HG02571 (cell line): ENCODE measurements at regions not wholly inside any gene's neighbourhood (a gene's known extent, or its start where the extent isn't known, plus 50 kb on each side); places are given as distances from the start of the nearest gene placed in this dataset.

Experiments used
- ATAC-seq: cut with Tn5 transposase; IDR thresholded peaks from one replicate; pipeline ENCODE4 v1.9.1; 2021; ENCODE audit warnings: mild to moderate bottlenecking, moderate library complexity; ENCODE audit not compliant: unreplicated experiment

DNA sequence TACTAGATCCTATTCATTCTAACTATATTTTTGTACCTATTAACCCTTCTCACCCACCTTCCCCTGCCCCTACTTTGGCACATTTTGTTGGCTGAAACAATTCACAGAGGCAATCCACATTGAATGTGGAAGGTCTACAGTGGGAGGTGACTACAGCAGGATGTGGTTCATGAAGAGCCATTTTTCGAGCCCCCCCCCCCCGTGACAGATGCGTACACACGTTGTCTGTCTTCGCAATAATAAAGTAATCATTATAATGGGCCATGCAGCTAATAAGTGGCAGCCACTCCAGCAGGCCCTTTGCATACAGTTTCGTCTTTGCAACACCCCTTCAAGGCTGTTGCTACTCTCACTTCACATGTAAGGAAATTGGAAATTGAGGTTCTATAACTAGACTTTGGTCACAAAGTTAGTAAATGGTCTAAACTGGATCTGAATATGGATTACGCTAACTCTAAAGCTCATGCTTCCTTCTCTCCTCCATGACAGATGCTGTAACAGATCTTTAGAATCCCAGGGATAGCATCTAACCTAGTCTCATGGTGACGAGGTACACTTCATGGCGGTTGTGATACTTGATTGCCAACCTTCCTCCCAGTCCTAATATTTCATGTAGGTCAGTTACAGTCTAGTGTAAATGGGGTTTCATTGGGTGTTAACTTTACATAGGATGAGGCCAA, 176.8 kb downstream of the MYCN start:
- no peak for ATAC-seq

DNA sequence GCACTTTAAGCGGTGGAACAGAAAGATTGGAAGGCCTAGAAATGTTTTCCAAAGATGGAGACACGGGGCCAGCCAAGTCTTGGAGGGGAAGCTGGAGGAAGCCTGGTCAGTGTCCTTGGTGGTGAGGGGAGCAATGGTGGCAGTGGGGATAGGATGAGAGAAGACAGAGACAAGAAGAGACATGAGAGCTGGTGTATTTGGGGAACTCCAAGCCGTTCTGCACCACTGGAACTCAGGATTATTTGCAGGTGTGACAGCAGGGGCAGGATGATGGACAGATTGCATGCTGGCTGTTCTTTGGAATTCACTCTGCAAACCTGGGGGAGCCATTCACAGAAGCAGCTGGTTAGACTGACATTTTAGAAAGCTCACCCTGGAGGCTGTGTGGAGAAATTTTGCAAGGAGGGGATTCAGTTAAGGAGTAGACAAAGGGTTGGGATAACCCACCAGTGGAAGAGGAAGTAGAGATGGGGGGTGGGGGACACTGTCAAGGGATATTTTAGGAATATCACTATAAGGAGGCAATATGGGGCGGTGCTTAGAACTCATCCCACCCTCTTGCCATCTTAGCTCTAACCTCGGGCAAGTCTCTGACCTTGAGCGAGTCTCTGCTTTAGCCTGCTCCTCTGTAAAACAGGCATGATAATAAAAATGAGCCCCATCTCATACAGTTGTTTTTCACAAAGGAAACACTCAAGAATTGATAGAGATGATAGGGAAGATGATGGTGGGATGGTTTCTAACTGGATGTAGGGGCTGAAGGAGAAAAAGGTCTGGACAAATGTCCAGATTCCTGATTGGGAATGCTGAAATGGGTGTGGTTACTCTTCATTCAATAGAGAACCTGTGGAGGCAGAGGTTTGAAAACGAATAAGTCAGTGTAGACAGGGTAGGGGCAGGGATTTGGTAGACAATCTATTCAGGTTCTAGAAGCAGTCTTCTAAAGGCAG, 175.8 kb downstream of the MYCN start:
- ATAC-seq: no peak

DNA sequence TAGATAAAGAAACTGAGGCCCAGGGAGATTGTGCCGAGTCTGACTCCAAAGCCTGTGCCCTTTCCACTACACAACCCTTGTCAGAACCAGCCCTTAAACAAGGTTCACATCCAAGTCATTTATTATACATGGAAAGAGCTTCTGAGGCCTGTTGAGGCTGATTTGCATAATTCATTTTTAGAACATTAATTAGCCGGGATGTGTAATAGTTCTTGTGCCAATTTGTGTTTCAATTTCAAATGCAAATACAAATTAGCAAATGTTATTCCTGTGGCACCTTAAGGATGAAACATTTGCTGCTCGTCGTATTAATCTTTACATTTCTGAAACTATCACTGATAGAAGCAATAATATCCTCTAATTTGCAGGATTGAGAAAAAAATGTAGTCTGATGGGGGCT, 174.9 kb downstream of the MYCN start:
- ATAC-seq: no peak

DNA sequence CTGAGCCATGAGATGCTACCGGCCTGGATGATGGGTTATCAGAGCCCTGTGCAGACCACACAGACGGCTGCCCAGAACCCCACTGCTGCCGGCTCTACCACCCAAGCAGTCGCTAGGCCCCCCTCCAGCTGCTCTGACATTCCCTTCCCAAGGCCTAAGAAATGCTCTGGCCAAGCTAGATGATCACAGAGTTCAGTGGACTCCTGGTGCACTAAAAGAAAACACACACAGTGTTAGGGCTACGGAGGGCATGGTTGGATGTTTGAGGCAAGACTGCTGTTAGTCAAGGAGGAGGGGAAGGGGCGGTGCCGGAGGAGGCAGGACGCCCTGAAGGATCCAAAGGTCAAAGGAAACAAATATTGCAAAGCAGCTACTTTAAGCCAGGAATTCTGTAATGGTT, 174.5 kb downstream of the MYCN start:
- no peak for ATAC-seq

DNA sequence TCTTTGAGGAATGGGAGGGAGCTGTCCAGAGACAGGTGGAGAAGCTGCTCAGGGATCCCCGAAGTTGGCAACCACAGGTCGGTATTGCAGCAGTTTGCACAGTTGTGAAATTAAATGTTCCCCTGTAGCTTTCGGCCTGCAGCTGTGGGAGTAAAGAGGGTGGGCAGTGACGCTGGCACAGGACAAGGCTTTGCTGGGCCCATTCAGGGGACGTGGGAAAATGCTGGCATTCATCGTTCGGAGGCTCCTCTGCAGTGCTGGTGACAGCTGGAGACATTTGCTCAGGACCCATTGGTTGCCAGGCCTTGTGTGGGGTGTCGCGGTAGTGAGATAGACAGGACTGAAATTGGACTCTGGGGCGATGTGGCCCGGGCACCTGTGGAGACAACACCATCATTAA, 173.7 kb downstream of the MYCN start:
- no peak for ATAC-seq

DNA sequence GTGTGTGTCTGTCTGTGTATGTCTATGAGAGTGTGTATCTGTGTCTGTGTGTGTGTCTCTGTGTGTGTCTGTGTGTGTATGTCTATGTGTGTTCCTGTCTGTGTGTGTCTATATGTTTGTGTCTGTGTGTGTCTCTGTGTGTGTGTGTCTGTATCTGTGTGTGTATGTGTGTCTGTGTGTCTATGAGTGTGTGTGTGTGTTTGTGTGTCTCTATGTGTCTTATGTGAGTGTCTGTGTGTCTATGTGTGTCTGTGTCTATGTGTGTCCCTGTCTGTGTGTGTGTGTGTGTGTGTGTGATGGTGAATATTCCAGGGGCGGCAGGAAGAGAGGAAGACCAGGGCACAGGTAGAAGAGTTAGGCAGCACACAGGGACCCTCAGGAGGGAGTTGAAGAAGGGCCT, 173.2 kb downstream of the MYCN start:
- ATAC-seq: no peak

DNA sequence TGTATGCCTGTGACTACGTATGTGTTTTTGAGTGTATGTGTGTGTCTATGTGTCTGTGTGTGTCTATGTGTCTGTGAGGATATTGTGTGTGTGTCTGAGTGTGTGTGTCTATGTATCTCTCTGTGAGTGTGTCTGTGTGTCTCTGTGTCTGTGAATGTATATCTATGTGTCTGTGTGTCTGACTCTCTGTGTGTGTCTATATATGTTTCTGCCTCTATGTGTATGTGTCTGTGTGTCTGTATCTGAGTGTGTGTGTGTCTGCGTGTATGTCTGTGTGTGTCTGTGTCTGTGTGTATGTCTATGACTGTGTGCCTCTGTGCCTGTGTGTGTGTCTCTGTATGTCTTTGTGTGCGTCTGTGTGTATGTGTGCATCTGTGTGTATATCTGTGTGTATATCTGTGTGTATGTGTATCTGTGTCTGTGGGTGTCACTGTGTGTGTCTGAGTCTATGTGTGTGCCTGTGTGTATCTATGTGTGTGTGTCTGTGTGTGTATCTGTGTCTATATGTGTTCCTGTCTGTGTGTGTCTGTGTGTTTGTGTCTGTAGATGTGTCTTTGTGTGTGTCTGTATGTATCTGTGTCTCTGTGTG, 172.7 kb downstream of the MYCN start:
- no peak for ATAC-seq

DNA sequence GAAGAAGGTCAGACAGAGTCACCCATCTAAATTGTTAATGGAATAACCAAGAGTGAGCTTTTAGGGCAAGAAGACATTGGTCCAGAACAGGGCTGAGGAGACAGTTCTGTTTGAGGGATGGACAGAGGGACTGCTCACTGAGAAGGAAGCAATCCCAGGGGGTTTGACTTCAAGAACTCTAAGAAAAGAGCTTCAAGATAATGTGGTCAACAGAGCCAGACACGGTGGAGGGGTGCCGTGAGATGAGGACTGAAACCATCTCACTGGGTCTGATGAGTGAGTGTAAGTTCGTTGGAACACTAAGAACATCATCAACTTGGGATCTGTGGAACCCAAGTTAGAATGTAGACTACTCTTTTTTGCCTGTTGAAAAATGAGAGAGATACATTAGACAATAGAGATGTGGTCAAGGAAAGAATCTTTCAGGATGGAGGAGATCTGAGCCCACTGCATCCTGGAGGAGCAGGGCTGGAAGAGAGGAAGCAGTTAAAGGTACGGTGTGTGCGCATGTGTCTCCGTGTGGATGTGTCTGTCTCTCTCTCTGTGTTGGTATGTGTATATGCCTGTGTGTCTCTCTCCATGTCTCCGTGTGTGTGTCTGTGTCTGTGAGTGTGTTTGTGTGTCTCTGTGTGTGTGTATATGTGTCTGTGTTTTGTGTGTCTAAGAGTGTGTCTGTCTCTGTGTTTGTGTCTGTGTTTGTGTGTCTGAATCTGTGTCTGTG, 172.1 kb downstream of the MYCN start:
- no peak for ATAC-seq

DNA sequence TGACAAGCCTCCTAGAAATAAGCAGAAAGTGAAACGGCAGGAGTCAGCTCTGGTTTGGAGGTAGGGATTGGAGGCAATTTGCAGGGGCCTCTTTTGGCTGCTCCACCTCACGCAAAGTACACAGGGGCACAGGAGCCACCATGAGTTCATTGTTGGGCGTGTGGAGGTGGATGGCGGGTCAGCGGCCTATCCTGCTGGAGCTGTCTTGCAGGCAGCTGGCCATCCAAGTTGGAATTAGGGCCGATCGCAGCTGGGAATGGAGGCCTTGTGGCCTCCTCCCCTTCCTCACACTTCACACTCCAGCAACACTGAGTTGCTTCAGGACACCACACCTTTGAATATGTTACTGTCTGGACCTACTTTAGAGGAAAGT, 171.5 kb downstream of the MYCN start:
- no peak for ATAC-seq

DNA sequence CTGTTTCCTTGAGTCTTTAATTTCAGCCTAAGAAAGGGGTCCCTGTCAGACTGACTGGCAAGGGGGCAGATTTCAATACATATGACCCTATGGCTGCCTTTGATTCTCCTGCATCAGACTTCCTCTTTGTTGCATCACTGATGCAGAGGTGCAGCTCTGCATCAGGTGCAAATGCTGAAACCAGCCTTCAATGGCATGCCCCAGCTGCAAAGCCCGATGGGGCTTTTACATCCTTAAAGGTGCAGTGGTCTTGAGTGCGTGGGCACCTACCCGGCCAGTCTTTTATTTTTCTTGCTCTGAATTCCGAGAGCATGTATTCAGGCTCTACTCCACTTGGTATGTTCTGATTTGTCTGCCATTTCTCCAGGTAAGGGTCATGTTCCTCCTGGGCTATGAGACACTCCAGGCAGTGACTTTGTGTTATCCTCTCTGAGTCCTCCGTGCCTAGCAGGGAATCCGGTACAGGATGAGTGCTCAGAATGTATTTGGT, 169.5 kb downstream of the MYCN start:
- ATAC-seq: no peak

DNA sequence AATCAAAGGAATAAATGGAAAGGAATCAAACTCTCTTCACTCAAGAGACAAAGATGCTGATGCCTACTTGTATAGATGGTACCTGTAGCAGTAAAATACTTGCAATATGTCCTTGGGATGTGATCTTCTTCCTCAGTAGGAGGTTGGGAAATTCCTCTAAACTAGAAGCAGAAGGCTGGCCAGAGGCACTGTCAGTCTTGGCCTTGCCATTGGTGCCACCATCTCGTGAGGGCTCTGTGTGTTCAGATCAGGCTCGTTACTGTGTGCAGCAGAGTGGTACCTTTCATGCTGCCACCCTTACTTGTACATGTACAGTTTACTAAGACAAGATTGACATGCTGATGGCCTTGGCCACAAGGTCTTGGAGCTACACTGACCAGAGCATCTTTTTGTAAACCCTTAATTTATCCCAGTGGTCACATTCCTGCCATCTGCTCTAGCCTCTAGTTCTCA, 169.0 kb downstream of the MYCN start:
- ATAC-seq: no peak

DNA sequence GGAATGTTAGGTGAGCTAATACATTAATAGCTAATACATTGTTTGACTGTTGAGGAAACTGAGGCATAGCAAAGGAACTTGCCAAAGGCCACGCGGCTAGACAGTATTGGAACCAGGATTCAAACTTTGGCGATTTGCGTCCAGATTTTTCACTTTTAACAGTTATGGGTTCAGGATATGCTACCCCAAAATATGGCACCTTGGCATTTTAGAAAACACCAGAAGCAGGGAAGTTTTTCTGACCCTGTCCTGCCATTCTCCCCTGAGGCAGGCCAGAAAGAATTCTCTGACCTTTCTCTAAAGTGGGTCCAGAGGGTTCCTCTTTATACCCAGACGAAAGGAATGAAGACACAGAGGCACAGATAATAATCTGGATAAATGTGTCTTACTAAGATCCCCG, 166.9 kb downstream of the MYCN start:
- no peak for ATAC-seq

DNA sequence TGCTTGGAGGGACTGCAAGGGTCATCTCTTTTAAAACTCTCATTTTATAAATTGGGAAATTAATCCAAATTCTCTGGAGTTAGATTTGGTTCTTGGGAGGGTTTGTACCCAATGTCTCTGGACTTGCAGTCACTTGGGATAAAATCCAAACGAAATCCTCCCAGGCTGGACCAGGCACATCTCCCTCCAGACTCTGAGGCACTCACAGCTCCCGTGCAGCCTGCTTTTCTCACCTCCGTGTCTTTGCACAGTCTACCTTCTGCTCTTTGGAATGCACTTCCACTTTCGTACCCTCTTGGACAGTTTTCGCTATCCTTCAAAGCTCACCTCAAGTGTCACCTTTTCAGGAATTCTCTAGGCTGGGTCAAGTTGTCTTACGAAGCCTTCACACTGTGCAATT, 166.3 kb downstream of the MYCN start:
- ATAC-seq: no peak

DNA sequence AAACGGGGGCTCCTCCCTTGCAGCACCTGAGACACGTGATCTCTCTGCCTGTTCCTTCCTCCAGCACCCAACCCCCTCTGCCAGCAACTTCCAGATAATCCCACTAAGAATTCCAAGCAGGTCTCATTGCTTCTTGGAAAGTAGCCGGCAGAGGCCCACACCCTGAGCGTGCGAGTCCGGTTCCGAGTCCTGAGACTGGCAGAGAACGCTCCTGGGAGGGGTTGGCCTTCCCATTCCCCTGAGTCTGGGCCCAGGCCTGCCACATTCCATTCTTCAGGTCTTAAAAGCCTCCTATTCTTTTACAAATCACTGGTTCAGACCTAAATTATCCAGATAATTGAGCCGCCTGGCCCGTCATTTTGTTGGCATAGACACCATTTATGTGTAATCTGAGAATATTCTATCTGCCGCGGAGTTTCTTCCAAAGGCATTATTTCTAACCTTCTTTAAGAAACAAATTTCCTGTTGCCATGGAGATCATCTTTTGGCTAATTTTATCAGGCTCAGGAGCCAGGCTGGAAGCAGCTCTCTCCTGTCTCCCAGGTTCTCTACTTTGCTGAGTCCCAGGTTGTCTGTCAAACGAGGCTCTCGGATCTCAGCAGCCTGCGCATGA, 165.4 kb downstream of the MYCN start:
- no peak for ATAC-seq

DNA sequence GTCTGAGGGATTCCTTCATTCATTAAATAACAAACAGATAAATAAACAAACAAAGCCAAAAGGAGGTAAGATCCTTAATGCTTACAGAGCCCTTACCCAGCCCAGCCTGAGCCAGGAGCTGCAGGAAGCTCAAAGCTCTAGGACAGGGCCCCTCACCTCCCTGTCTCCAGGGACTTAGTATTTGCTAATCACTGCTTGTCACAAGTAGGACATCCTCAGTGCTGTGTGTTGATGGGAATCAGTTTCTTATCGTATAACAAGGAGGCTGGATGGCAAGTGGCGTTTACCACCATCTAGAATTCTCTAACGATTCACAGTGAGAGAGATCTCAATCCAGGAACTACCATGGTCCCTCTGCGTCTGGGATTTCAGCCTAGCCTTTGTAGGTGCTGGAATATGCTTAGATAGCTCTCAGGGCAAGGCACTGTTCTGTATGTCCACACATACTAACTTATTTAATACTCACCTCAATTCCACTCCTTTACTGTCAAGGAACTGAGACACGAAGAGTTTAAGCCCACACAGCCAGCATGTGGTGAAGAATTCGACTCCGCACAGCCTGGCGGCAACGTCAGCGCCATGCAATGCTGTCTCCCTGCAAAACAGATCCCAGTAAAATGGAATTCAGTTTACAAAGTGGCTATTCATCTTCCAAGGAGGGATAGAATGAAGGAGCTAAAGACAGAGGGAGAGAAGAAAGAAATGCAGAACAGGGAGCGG, 164.8 kb downstream of the MYCN start:
- ATAC-seq: no peak

DNA sequence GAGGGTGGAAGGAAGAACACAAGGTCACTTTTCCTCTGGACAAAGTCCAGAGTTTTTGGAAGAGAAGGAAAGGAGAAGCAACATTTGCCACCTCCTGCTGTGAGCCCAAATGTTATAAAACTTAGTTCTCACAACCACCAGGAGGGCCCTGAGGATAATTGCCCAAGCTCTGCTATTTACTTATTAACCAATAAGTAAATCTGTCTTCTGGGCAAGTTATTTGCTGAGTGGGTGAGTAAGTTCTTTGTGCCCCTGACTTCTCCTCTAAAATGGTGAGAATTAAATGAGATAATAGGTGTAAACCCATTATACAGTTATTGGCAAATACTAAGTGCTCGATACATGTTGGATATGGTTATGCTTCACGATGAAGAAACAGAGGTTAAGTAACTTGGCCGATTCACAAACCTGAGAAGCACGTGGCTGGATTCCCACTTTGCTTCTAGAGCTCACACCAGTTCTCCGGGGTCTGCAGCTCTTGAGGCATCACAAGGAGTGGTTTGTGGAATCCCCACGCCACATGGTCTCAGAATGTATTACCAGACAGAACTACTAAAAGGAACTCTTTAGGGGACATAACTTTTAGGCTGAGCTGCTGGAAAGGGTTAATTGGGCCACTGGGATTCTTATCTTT, 164.1 kb downstream of the MYCN start:
- ATAC-seq: no peak

DNA sequence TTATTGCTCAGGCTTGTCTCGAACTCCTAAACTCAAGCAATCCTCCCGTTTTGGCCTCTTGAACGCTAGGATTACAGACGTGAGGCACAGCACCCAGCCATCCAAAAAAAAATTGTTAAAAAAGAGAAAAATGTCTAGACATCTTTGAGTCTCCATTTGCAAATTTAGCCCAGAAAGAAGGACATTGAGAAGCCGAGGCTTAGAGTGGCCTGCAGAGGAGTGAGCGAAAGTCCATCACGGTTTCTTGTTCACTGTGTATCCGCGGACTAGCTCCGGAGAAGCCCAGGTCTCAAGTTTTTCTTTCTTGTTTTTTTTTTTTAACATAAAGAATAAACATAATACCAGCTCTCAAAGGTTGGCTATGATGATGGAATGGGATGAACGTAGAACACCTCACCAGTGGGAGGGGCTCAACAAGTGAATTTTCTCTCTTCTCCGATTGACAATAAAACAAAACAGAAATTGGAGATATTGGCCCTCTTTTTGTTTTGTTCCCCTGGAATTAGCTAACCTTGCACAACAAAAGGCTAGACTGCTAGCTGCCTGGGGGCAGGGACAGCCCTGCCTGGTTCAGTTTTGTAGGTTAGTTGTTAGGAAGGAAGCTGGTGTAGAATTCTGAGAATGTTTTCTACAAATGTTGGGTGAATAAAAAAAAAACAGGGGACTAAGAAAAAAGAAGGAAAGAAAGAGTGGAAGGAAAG, 163.4 kb downstream of the MYCN start:
- ATAC-seq: no peak

DNA sequence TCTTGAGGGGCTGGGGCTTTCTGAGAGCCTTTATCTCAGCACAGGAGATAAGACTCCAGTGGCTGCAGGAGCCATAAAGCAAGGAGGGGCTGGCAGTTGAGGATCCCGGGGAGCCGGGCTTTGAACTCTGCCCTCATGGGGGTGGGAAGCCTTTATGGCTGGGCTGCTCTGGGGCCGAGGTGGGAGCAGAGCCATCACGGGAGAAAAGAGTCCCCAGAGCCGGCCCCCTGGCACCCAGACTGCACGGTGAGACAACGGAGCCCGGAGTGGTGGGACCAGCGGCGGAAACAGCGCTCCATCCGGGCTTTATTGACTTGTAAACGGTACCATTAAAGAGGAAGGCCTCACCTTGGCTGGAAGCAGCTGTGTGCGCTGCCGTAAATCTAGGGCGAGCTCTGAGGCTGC, 162.6 kb downstream of the MYCN start:
- ATAC-seq: no peak
